NT2/D1 (cell line): ENCODE measurements at regions not wholly inside any gene's neighbourhood (a gene's known extent, or its start where the extent isn't known, plus 50 kb on each side); places are given as distances from the start of the nearest gene placed in this dataset.

ENCODE experiments used
- SUZ12 ChIP-seq: IDR thresholded peaks from 2 replicates; pipeline ENCODE4 v1.6.1; 2011; ENCODE audit not compliant: insufficient read length, insufficient read depth; ENCODE audit errors: extremely low read depth
- YY1 ChIP-seq: IDR thresholded peaks from 2 replicates; pipeline ENCODE4 v1.6.1; 2011; ENCODE audit not compliant: insufficient read length, insufficient read depth
- ZNF274 ChIP-seq: IDR thresholded peaks from 2 replicates; pipeline ENCODE4 v1.6.1; 2011; ENCODE audit warnings: mild to moderate bottlenecking, low read depth, low read length

DNA sequence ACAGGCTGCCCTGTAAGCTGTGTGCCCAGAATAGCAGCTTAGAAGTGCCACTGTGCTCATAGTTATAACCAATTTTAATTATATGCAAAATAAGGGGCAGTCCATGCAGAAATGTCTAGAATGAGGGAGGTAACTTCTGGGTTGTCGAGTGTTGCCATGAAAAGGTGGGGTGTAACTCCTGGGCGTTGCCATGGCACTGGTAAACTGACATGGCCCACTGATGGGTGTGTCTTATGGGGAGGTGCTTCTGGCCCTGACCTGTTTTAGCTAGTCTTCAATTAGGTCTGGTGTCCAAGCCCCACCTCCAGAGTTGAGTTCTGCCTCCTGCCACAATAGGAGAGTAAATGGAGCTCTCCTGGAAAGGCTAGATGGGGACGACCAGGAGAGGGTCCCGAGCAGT lies 120.6 kb downstream of the SALL1 start:
- TF ChIP-seq YY1 (no peak), SUZ12 (no peak), ZNF274 (no peak)
